ENCODE measurements at regions not wholly inside any gene's neighbourhood (a gene's known extent, or its start where the extent isn't known, plus 50 kb on each side); places are given as distances from the start of the nearest gene placed in this dataset.
"Not testable (repeated sequence)": the region's sequence is repeated elsewhere in the genome, so short reads cannot be mapped to it uniquely, and the experiment has no call there.

DNA sequence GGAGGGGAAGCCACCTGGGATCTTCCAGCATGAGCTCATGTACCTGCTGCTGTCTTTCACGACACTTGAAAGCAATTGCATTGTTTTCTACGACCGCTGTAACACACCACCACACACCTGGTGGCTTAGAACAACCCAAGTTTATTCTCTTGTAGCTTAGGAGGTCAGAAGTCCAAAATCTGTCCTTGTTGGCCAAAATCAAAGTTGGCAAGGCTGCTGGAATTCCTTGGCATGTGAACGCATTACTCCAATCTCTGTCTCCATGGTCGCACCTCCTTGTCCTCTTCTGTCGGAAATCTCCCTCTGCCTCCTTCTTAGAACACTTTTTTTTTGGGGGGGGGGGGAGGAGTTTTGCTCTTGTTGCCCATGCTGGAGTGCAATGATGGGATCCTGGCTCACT is 305.7 kb downstream of the BAMBI start:
- ATAC-seq (no peak), DNase-seq (ENCODE audit: low spot score in 2 of 2) (no peak)
- Mint-ChIP-seq H3K4me1 (peaks cover 6% of the 10 kb centered on the region), H3K27ac (no peak overlapping the region), H3K9me3 (no peaks in the 10 kb centered on the region), H3K36me3 (no peaks in the 10 kb centered on the region), H3K4me3 (no peak overlapping the region)

DNA sequence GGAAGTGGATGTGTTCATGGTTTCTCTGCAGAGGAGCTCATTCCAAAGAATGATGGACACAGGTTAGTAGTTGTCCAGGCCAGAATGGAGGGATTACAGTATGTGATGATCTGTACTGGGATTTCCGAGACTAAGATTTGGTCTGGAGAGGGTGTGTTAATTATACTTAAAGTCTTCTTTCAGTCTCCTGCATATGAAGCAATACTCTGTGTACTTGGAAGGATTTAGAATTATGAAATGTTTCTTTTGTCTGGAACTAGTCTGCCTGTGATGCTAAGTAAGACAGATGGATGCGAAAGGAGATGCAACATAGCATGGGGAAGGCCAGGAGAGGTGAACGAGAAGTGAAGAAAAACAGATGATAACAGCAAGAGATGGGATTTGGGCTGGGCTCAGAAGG is 305.1 kb upstream of the LYZL1 start:
- Mint-ChIP-seq H3K4me3 (no peak overlapping the region), H3K27ac (no peak overlapping the region), H3K36me3 (no peaks in the 10 kb centered on the region), H3K4me1 (peaks cover 6% of the 10 kb centered on the region), H3K9me3 (no peaks in the 10 kb centered on the region)
- DNase-seq (ENCODE audit: low spot score in 2 of 2) (no peak), ATAC-seq (no peak)

DNA sequence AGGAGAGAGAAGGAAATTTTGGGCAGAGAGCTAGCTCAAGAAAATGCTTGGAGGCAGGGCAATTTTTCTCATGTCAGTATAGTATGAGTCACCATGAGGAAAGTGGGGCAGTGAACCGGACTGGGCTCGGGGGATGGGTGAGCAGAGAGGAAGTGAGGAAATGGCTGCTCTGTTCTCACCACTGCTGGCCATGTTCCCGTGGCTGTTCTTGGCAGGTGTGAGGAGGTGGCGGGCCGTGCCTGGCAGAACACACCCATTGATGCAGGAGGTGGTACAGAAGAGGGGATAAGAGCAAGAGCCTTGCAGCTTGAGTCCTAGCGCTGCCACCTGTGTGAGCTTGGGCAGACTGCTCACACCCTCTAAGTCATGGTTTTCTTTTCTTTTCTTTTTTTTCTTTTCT is 304.4 kb upstream of the LYZL1 start:
- no peaks in the 10 kb centered on the region for H3K9me3 Mint-ChIP-seq
- ATAC-seq (peak; percentile 69), DNase-seq (ENCODE audit: low spot score in 2 of 2) (no peak)
- H3K36me3 Mint-ChIP-seq: no peaks in the 10 kb centered on the region
- peaks cover 6% of the 10 kb centered on the region for H3K4me1 Mint-ChIP-seq
- H3K27ac Mint-ChIP-seq: no peak overlapping the region
- H3K4me3 Mint-ChIP-seq: no peak overlapping the region

DNA sequence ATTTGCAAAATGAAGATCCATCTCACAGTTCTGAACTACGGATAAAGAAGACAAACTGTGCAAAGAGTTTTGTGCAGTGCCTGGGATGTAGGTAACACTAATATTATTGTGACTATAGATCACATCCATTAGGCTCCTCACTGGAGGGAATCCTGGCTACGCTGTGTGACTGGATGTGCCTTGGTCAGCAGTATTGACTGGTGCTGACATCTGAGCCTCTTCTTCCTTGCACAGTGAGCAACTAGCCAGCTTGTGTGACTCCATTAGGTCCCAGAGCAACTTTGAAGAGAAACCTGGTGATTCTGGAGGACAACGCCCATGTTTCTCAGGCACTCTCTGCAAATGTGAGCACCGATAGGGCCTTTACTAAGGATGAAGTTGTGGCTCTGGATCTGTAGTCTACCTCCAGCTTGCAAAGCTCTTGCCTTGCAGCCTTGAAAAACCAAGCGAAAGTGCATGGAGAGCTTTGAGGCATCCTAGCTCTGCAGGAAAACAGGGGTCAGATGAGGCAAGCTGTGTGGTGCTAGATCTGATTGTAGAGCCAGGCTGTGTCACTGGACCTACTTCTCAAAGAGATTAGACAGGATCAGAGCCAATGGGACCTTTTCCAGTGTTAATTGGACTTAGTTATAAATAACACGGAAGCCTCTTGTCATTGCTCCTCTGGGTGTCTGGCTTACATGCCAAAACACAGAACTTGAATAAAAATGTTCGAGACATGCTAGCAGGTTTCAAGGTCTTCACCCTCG is 303.6 kb upstream of the LYZL1 start:
- no peaks in the 10 kb centered on the region for H3K9me3 Mint-ChIP-seq
- ATAC-seq (no peak), DNase-seq (ENCODE audit: low spot score in 2 of 2) (no peak)
- H3K4me1 Mint-ChIP-seq: peaks cover 6% of the 10 kb centered on the region
- no peak overlapping the region for H3K27ac Mint-ChIP-seq
- H3K4me3 Mint-ChIP-seq: no peak overlapping the region
- no peaks in the 10 kb centered on the region for H3K36me3 Mint-ChIP-seq

DNA sequence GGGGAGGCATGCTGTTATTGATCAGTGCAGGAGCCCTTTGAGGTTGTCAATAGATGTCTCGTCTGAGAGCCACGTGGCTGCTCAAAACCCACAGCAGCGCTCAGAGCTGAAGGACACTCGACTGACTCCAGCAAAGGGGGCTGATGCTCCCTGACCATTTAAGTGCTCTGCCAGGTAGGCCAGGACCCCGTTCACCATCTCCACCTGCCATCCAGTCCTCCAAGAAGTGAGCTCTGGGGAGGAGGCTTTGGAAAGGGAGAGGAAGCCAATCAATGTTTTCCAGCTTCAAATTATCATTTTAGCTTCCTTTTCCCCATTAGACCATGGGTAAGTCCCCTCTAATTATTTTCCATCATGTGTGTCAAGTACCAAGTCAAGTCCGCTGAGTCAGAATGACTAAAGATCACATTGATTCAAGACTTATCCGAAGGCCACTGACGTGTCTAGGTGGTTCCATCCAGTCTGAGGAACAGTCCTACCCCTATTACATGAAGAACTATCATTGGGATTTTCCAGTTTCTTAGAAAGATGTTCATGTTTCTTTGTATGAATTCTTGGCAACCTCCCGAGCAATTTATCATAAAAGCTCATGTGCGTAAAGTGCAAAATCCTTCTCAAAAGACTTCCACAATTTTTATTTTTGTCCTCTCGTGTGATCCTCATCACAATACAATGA is 302.6 kb upstream of the LYZL1 start:
- no peaks in the 10 kb centered on the region for H3K9me3 Mint-ChIP-seq
- H3K27ac Mint-ChIP-seq: no peak overlapping the region
- H3K36me3 Mint-ChIP-seq: no peaks in the 10 kb centered on the region
- peaks cover 6% of the 10 kb centered on the region for H3K4me1 Mint-ChIP-seq
- DNase-seq (ENCODE audit: low spot score in 2 of 2) (no peak), ATAC-seq (no peak)
- no peak overlapping the region for H3K4me3 Mint-ChIP-seq

DNA sequence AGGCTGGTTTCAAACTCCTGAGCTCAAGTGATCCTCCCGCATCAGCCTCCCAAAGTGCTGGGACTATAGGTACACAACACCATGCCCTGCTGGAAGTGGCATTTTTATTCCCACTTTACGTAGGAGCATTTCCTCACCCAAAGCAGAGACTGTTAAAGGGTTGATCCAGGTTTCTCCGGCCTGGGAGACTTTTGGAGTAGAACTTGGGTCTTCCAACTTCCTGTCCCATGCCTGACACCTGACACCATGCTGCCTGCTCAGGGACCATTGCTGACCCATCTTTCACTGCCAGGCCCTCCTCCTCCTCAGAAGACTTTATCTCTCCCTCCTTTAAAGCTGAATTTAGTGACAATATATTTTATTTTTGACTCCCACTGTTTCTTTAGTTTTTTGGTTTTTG is 302.0 kb upstream of the LYZL1 start:
- no peak overlapping the region for H3K27ac Mint-ChIP-seq
- peaks cover 6% of the 10 kb centered on the region for H3K4me1 Mint-ChIP-seq
- DNase-seq (ENCODE audit: low spot score in 2 of 2) (no peak), ATAC-seq (no peak)
- H3K36me3 Mint-ChIP-seq: no peaks in the 10 kb centered on the region
- H3K9me3 Mint-ChIP-seq: no peaks in the 10 kb centered on the region
- no peak overlapping the region for H3K4me3 Mint-ChIP-seq

DNA sequence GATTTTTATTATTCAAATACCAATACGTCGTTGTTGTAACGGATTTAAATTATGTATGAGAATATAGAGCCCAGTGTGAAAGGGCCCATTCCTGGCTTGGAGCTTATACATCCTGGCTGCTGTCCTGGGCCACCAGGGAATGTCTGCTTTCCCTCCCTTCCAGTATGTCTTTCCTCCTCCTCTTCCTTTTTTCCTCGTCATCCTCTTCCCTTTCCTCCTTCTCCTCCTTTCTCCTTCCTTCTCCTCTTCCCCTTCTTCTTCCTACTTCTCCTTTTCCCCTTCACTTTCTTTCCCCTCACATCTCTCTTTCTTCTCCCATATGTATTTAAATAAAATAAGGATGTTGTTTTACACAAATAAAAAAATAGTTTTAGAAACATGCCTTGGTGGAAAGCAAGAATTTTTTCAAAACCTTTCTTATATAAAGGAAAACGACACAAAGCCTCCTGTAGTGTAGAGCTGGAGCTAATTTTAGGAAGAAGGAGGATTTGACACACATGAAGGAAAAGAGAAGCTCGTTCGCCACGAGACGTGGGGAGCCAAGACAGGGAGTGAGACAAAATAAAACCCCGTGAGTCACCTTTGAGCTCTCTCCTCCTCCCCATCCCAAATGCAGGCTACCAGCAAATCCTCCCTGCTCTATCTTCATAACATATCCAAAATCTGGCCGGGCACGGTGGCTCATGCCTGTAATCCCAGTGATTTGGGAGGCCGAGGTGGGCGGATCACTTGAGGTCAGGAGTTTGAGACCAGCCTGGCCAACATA is 301.1 kb upstream of the LYZL1 start:
- Mint-ChIP-seq H3K9me3 (no peaks in the 10 kb centered on the region), H3K4me1 (peaks cover 6% of the 10 kb centered on the region), H3K27ac (no peak overlapping the region), H3K36me3 (no peaks in the 10 kb centered on the region), H3K4me3 (no peak overlapping the region)
- DNase-seq (ENCODE audit: low spot score in 2 of 2) (no peak), ATAC-seq (no peak)

DNA sequence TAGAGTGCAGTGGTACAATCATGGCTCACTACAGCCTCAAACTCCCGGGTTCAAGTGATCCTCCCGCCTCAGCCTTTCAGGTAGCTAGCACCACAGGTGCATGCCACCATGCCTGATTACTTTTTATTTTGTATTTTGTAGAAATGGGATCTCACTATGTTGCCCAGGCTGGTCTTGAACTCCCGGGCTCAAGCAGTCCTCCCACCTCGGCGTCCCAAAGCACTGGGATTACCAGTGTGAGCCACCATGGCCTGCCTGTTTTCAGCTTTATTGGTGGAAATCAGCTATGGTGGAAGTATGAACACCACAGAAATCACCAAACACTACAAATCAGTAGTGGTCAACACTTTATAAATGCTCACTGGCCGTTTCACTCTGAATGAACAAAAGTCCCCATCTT is 299.9 kb upstream of the LYZL1 start:
- Mint-ChIP-seq H3K4me1 (peaks cover 6% of the 10 kb centered on the region), H3K27ac (no peak overlapping the region)

DNA sequence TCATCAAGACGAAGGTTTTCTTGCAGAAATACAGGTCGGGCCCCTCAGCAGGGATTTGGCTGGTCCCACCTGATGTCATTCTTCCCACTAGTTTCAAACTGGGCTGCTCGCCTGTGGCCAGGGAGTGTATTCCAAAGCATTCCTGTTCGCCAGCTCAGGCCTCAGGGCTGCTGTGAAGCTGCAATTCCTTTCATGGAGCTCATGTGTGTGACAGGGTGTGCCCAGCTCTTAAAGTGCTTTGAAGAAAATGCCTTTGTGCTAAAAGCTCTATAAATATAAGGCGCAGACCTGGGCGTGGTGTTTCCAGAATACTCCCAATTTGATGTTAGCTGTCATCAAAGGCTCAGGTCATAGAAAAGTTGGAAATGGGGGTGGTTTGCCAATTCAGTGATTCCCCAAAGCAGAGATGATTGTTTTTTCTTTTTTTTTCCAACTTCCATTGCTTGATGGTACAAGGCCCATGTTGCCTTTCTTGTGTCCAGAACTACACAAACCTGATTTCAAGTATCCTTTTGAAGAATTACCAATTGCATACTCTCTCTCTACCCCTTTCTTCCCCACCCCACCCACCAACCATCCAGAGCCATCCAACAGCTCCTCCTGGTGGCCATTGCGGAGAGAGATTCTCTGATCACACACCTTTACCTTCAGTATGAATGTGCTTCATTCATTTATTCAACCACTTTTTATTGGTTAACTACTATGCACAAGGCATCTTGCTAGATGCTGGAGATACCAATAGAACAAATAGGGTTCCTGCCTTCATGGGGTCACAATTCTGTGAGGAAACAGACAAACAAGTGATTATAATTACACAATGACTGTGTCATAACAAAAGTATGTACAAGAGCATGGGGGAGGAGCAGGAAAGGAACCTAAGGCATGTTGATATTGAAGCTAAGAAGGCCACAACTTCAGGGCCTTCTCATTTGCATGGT is 297.3 kb upstream of the LYZL1 start:
- DNase-seq (ENCODE audit: low spot score in 2 of 2) (no peak), ATAC-seq (peak; percentile 36)
- Mint-ChIP-seq H3K27ac (no peak overlapping the region), H3K4me1 (no peaks in the 10 kb centered on the region), H3K9me3 (no peaks in the 10 kb centered on the region), H3K4me3 (no peak overlapping the region), H3K36me3 (no peaks in the 10 kb centered on the region)

More for the DNA sequence above, 299.9 kb upstream of the LYZL1 start:
- DNase-seq (ENCODE audit: low spot score in 2 of 2): no peak
- no peak overlapping the region for H3K4me3 Mint-ChIP-seq
- H3K9me3 Mint-ChIP-seq: no peaks in the 10 kb centered on the region
- no peak for ATAC-seq
- no peaks in the 10 kb centered on the region for H3K36me3 Mint-ChIP-seq

DNA sequence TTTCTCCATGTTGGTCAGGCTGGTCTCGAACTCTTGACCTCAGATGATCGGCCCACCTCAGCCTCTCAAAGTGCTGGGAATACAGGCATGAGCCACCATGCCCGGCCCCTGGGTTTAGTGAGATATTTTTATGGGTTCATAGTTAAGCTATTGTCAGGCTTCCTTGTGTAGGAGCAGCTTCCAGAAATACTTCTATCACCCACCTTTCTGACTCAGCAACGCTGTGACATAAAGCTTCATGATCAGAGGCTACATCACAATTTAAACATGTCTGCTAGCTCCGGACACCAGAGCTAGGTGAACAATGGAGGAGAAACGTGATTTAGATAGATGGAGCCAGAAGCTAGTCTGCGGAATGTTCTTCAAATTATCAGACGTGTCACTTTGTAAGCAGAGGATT is 295.8 kb upstream of the LYZL1 start:
- H3K27ac Mint-ChIP-seq: no peak overlapping the region
- no peaks in the 10 kb centered on the region for H3K9me3 Mint-ChIP-seq
- no peaks in the 10 kb centered on the region for H3K36me3 Mint-ChIP-seq
- ATAC-seq (no peak), DNase-seq (ENCODE audit: low spot score in 2 of 2) (no peak)
- H3K4me3 Mint-ChIP-seq: no peak overlapping the region
- H3K4me1 Mint-ChIP-seq: no peaks in the 10 kb centered on the region

DNA sequence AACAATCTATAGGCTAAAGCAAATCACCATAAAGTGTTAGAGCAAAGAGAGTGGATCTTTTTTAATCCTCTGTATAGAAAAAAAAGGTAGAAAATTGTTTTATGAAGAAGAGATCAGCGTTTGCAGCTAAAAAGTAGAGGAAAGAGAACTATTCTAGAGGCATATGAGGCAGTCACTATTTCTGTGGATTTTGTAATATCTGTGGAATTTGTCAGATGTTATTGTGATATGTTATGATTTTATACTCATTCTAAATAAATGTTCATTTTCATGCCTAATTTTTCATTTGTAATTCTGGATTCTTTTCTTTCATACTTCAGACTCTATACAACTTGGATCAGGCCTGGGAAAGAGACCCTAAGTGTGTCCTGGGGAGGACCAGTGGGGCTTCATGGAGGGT is 295.0 kb upstream of the LYZL1 start:
- no peaks in the 10 kb centered on the region for H3K4me1 Mint-ChIP-seq
- H3K36me3 Mint-ChIP-seq: no peaks in the 10 kb centered on the region
- H3K9me3 Mint-ChIP-seq: no peaks in the 10 kb centered on the region
- H3K27ac Mint-ChIP-seq: no peak overlapping the region
- H3K4me3 Mint-ChIP-seq: no peak overlapping the region
- ATAC-seq (no peak), DNase-seq (ENCODE audit: low spot score in 2 of 2) (no peak)

DNA sequence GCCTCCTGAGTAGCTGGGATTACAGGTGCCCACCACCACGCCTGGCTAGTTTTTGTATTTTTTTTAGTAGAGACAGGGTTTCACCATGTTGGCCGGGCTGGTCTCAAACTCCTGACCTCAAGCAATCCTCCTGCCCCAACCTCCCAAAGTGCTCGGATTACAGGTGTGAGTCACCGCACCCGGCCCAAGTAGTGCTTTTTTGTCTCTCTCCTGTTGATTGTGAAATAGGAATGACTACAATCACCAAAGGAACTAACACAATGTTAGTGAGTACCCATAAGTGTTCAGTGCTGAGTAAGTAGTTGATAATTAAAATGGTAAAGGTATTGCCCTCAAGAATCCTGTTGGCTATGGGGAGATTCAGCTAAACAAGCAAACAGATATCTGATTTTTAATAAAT is 294.1 kb upstream of the LYZL1 start:
- H3K27ac Mint-ChIP-seq; H3K4me1 Mint-ChIP-seq; H3K4me3 Mint-ChIP-seq; H3K36me3 Mint-ChIP-seq; DNase-seq (ENCODE audit: low spot score in 2 of 2); H3K9me3 Mint-ChIP-seq; ATAC-seq: not testable (repeated sequence)

DNA sequence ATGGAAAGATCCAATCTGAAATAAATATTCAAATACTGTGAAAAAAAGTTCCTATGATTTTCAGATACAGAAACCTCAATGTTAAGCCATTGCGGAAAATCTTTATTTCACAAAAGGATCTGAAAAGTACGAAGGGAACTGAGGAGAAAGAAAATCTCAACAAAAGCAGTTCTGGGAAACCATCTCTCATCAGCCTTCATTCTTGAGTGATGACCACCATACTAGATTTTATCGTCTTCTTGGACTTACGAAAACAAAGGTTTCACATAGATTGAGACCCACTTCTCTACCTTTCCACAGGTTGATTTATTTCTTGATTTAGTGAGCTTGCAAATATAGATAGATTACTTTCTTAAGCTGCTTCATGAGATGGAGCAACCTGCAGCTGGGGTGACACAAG is 293.4 kb upstream of the LYZL1 start:
- no peak overlapping the region for H3K27ac Mint-ChIP-seq
- H3K4me3 Mint-ChIP-seq: no peak overlapping the region
- H3K4me1 Mint-ChIP-seq: no peaks in the 10 kb centered on the region
- no peaks in the 10 kb centered on the region for H3K9me3 Mint-ChIP-seq
- ATAC-seq (no peak), DNase-seq (ENCODE audit: low spot score in 2 of 2) (no peak)
- H3K36me3 Mint-ChIP-seq: no peaks in the 10 kb centered on the region

DNA sequence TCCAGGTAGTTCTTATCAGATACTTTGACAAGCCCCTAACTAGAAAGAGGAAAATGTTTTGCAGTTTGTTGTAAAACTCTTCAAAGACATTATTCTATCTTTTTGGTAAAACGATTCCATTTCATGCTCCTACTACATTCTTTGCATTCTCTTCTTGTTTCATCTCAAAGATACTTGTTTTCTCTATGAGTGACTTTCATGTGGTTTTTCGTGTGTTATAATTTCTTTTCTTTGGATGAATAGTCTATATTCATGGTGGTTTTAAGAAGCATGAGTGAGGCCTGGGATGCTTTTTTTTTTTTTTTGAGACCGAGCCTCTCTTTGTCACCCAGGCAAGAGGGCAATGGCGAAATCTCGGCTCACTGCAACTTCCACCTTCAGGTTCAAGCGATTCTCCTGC is 292.5 kb upstream of the LYZL1 start:
- ATAC-seq: no peak

DNA sequence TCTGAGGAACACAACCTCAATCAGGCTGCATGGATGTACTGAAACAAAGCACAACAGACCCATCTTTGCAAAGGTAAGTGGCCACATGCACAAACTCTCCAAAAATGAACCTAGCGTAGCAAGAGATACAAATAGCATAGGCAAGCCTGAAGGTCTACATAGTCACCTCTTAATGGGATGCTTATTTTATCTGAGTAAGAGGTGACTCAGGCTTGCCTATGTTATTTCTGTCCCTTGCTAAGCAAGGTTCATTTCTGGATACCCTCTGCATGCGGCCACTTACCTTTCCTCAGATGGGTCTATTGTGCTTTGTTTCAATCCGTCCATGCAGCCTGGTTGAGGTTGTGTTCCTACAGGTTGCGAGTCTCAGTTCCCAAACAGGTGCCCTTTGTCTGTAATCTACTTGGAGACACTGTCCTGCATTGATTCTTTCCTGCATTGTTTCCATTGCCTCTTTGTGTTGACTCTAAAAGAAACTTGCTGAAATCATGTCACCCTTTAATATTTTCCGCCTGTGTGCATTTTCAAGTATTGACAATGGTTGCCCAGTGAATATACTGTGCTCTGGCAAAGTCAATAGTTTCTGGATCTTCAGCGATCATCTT is 291.8 kb upstream of the LYZL1 start:
- DNase-seq (ENCODE audit: low spot score in 2 of 2) (no peak), ATAC-seq (no peak)
- no peak overlapping the region for H3K27ac Mint-ChIP-seq
- H3K36me3 Mint-ChIP-seq: no peaks in the 10 kb centered on the region
- H3K9me3 Mint-ChIP-seq: no peaks in the 10 kb centered on the region
- H3K4me3 Mint-ChIP-seq: no peak overlapping the region
- H3K4me1 Mint-ChIP-seq: no peaks in the 10 kb centered on the region

More for the DNA sequence above, 292.5 kb upstream of the LYZL1 start:
- no peaks in the 10 kb centered on the region for H3K4me1 Mint-ChIP-seq
- no peak for DNase-seq (ENCODE audit: low spot score in 2 of 2)
- no peak overlapping the region for H3K27ac Mint-ChIP-seq
- H3K9me3 Mint-ChIP-seq: no peaks in the 10 kb centered on the region
- no peak overlapping the region for H3K4me3 Mint-ChIP-seq
- H3K36me3 Mint-ChIP-seq: no peaks in the 10 kb centered on the region

Measured in stimulated activated effector memory CD8-positive, alpha-beta T cell treated with anti-CD3 and anti-CD28 coated beads, Interleukin-12 subunit alpha, Interleukin-12 subunit beta, amount 100 ng/mL, for 72 hours (primary cell).